Brain pericyte (primary cell): ENCODE measurements at regions not wholly inside any gene's neighbourhood (a gene's known extent, or its start where the extent isn't known, plus 50 kb on each side); places are given as distances from the start of the nearest gene placed in this dataset.

Source experiments
- DNase-seq: peaks from one replicate; pipeline ENCODE4 v3.0.0-alpha.2; 2012; ENCODE audit warnings: low read depth, low spot score

GRCh38 chr14:53807542-53807941 lies 149.1 kb downstream of the BMP4 start:
- DNase-seq: no peak

DNA sequence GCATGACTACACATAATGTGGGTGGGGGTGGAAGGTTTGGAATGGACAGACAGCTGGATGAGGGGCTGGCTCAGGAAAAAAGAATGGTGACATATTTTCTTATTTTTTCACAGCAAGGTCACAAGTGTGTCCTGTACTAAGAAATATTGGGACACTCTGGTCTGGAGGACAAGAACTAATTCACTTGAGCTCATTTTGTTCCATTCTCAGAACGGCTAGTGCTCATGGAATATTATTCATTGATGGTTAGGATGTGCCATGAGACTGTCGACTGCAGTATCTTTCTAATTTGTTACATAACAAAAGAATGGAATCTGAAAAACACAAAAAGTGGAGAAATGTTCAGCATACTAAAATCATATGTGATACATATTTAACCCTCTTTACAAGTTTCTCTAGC lies 149.5 kb downstream of the BMP4 start:
- DNase-seq: no peak

GRCh38 chr14:53796734-53797133 lies 159.9 kb downstream of the BMP4 start:
- no peak for DNase-seq

DNA sequence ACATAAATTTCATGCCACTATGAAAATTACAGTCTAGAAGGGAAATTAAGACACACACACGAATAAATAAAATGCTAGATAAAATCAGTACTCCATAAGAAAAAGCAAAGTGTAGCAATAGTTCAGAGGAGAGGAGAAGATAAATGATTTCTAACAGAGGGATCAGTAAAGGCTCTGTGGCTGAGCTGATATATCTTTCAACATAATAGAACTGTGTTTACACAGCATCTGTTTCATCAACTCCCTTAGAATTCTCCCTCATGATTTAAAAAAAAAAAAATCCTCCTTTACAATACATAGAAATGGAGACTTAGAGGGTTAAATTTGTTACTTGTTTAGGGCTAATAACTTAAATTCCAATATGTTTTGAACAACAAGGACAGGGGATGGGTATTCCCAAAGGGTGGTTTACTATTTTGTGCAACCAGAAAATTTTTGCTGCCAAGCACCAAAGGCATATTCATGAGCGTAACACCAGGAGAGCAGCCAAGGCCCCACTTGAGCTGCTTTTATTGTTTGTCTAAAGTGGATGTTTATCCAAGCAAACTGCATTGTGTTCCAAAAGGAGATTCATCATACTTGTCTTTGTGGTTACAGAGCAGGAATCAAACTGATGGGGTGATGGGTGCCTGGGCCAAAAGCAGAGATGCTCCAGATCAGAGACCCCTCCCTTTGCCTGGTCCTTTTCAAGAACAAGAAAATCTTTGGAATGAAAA lies 162.7 kb downstream of the BMP4 start:
- no peak for DNase-seq

GRCh38 chr14:53792909-53793308 lies 163.7 kb downstream of the BMP4 start:
- no peak for DNase-seq

DNA sequence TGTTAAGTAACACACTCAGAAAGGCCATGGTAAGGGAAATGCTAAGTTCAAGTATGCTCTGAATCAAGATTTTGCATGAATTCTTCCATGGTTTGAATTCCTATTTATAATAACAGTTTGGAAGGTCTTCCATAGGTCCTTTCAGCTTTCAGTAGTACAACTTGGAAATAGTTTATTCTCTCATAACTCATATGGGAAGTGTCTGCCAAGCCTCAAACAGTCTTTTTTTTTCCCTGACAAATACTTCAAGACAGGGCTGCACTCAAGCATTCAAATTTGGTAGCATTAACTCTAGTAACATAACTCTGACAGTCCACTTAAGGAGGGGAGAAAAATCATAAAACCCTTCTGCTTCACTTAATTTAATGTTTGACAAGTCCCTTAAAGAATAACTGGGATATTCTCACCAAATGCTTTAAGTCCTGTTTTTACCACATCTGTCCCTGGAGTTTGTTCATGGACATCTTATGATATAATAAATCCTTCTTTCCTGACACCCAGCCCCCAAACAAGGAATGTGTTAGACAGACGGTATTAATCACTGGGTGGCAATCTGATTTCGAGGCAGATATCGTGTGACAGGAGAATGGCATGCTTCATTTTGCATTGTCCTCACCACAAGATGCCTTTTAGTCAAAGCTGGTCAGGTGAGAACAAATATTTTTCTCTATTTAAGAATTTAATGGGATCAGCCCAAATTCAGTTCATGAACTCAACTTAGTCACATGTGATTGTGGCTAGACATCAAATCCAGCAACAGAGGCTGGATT lies 165.7 kb downstream of the BMP4 start:
- no peak for DNase-seq

- no peak for DNase-seq
Observed at GRCh38 chr14:53788566-53788965, 168.1 kb downstream of the BMP4 start.

GRCh38 chr14:53786045-53786444 lies 170.6 kb downstream of the BMP4 start:
- DNase-seq: no peak

- no peak for DNase-seq
Observed at GRCh38 chr14:53784688-53785087, 171.9 kb downstream of the BMP4 start.

- DNase-seq: no peak
Observed at GRCh38 chr14:53783256-53783655, 173.4 kb downstream of the BMP4 start.

DNA sequence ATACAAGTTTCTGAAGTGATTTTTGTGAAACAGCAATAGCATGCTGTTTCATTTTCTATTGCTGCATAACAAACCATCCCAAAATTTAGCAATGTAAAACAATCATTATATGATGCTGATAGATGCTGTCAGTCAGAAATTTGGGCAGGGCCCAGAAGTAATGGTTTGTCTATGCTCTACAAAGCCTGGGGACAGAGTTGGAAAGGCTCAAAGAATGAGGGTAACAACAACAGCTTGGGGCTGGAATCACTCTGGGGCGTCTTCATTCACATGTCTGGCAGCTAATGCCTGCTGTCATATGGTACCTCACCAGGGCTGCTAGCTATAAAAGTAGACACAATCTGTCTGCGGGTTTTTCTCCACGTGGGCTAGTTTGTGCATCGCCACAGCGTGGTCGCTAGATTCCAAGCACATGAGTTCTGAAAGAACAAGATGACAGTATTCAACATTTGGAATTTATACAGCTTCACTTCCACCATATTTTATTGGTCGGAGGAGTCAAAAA lies 176.5 kb downstream of the BMP4 start:
- no peak for DNase-seq

DNA sequence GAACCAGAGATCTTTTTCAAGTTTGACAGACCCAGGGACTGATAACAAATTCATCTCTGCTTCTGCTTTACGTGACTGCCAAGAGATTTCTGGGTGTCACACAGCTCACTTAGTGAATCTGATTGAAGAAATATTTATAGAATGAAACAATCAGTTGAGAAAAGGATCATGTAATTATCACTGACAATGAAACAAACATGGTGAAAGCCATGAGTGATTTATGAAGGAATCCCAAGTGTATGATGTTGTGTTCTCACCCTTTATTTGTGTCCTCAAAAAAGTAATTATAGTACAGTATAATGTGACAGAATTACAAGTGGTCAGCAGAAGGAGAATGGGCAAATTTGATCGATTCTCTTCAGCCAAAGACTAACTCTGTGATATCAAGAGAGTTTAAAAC lies 177.3 kb downstream of the BMP4 start:
- DNase-seq: no peak

GRCh38 chr14:53778263-53778662 lies 178.4 kb downstream of the BMP4 start:
- DNase-seq: no peak

DNA sequence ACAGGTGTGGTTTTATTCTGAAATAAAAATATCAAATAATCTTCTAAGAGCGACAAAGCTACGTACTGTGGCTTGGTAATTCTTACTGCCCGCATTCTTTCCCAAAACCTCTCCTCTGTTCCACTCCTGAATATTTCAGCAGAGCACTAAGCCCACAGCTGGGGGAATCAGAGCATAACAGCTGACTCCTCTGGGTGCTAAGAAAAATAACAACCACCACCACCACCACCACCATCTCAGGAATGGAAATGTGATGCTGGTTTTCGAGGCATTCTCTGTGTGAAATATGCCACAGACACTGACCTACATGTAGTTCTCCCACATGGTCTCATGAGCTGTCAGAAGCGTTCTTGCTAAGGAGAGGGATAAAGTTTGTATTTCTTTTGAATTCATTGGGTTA lies 183.7 kb downstream of the BMP4 start:
- no peak for DNase-seq

- DNase-seq: no peak
Observed at GRCh38 chr14:53767566-53767965, 189.1 kb downstream of the BMP4 start.

GRCh38 chr14:53766601-53767000 lies 190.0 kb downstream of the BMP4 start:
- no peak for DNase-seq

- no peak for DNase-seq
Observed at GRCh38 chr14:53766106-53766505, 190.5 kb downstream of the BMP4 start.

- no peak for DNase-seq
Observed at GRCh38 chr14:53764846-53765245, 191.8 kb downstream of the BMP4 start.

- no peak for DNase-seq
Observed at GRCh38 chr14:53758141-53758540, 198.5 kb downstream of the BMP4 start.

GRCh38 chr14:53757732-53758131 lies 198.9 kb downstream of the BMP4 start:
- no peak for DNase-seq

- DNase-seq: no peak
Observed at GRCh38 chr14:53751650-53752049, 205.0 kb downstream of the BMP4 start.

DNA sequence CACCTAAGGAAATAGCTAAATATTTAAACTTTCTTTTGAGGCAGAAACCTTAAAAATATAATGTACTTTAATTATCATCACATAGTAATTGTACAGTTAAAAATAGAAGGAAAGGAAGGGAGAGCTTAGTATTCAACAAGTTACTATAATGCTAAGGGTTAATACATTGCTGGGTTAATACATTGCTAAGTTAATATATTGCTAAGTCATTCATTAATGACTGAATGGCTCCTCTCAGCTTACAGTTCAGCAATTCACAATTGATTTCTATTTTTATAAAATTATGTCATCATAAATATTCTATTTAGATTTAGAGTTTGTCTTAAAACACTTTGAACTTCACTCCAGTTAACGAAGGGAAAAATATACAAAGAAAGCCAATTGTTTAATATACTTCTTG lies 207.9 kb downstream of the BMP4 start:
- DNase-seq: no peak

- no peak for DNase-seq
Observed at GRCh38 chr14:53744857-53745256, 211.8 kb downstream of the BMP4 start.
